ENCODE measurements at regions not wholly inside any gene's neighbourhood (a gene's known extent, or its start where the extent isn't known, plus 50 kb on each side); places are given as distances from the start of the nearest gene placed in this dataset.
A peak's percentile ranks its signal among the peaks of the same experiment; 100 is the strongest.

- H4K20me1 ChIP-seq (replicated peaks; ENCODE audit: insufficient read depth), result no peaks in the 10 kb centered on the region
- no peak overlapping the region for H3K4me3 ChIP-seq
- no peaks in the 10 kb centered on the region for H3K79me2 ChIP-seq (replicated peaks; ENCODE audit: insufficient read depth)
- peak overlapping the region; percentile 60 for H3K4me2 ChIP-seq
- peak; percentile 48 for ATAC-seq
- no peaks in the 10 kb centered on the region for H3F3A ChIP-seq (replicated peaks; ENCODE audit: low read depth)
- no peak overlapping the region for H2AFZ ChIP-seq
- Mint-ChIP-seq H3K9me3 (no peaks in the 10 kb centered on the region; the same call in 2 of the 3 replicates), H3K36me3 (ENCODE audit: low read depth) (no peaks in the 10 kb centered on the region), H3K4me1 (peaks cover 27% of the 10 kb centered on the region), H3K27me3 (ENCODE audit: insufficient read depth, low read depth, poor library complexity) (no peaks in the 10 kb centered on the region), H3K4me3 (no peak overlapping the region), H3K27ac (no peak overlapping the region)
- no peaks in the 10 kb centered on the region for H3K36me3 ChIP-seq (ENCODE audit: insufficient read depth)
- H3K4me1 ChIP-seq (ENCODE audit: insufficient read depth), result peaks cover 24% of the 10 kb centered on the region
- no peaks in the 10 kb centered on the region for H3K27me3 ChIP-seq (ENCODE audit: insufficient read depth)
- no peaks in the 10 kb centered on the region for H3K9me2 ChIP-seq (ENCODE audit: insufficient read depth)
- no peak for TF ChIP-seq REST (IDR thresholded peaks at IDR 0.05; ENCODE audit: unreplicated experiment)
- no peak for TF ChIP-seq STAT1 (IDR thresholded peaks at IDR 0.05; ENCODE audit: unreplicated experiment)
- no peak; the same call in 1 of the 2 replicates for TF ChIP-seq ZNF462 (CRISPR knock-in tag; IDR thresholded peaks at IDR 0.05)
- TF ChIP-seq NANOG (IDR thresholded peaks at IDR 0.05; ENCODE audit: borderline replicate concordance), result no peak
- no peak for TF ChIP-seq EZH2phosphoT487 (IDR thresholded peaks at IDR 0.05; ENCODE audit: unreplicated experiment)
- no peak for TF ChIP-seq JUNB (IDR thresholded peaks at IDR 0.05; ENCODE audit: unreplicated experiment)
- no peak for TF ChIP-seq EZH2 (IDR thresholded peaks at IDR 0.05; ENCODE audit: low read depth, unreplicated experiment)
- TF ChIP-seq CREB1 (CRISPR knock-in tag; IDR thresholded peaks at IDR 0.05; ENCODE audit: low read depth), result no peak
- no peak for DNase-seq (ENCODE audit: low spot score)
- H3K27ac ChIP-seq (ENCODE audit: low read depth), result no peak overlapping the region
Observed at GRCh38 chr2:79373358-79374130, 139.3 kb upstream of the CTNNA2 start.
